ENCODE measurements at regions not wholly inside any gene's neighbourhood (a gene's known extent, or its start where the extent isn't known, plus 50 kb on each side); places are given as distances from the start of the nearest gene placed in this dataset.

DNA sequence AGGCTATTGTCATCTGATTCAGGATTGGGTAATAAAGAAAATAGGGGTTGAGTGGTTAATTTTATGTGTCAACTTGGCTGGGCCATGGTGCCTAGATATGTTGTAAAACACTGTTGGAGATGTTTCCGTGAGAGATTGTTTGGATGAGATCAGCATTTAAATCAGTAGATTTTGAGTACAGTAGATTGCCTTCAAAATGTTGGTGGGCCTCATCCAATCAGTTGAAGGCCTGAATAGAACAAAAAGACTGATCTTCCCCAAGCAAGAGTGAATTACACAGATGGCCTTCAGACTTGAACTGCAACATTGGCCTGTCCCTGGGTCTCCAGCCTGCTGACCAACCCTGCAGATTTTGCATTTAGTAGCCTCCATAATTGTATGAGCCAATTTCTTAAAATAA is 401.3 kb upstream of the KIF2A start:
- Histone ChIP-seq H3K4me1 (ENCODE audit: control insufficient read depth, insufficient read depth, low read length, poor library complexity, severe bottlenecking) (no peaks in the 10 kb centered on the region), H3K27ac (ENCODE audit: insufficient read depth, low read length, poor library complexity, severe bottlenecking) (no peak overlapping the region), H3K4me3 (ENCODE audit: insufficient read depth, low read depth, low read length, poor library complexity, severe bottlenecking) (no peak overlapping the region), H3K36me3 (ENCODE audit: control insufficient read depth, insufficient read depth, low read length) (no peaks in the 10 kb centered on the region), H3K27me3 (replicated peaks; ENCODE audit: control insufficient read depth, insufficient read depth, low read length, poor library complexity, severe bottlenecking) (no peaks in the 10 kb centered on the region), H3K9me3 (ENCODE audit: control insufficient read depth, low read length) (no peaks in the 10 kb centered on the region)
- DNase-seq, result no peak

DNA sequence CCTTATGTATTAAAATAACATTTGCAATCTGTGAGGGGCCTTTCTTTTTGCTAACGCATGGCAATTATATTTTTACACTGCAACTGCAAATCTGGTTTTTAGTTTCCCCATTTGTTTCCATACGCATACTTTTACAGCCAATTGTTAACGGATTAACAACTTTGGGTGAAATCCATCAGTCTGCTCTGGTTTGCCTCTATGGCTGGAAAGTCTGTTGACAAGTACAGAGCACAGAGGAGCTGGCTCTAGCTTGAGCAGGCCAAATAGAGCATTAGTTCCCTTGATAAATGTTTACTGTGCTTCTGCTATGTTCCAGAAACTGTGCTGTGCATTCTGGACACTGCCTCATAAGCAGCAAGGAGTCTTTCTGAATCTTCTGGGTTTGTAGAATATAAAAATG is 400.4 kb upstream of the KIF2A start:
- no peaks in the 10 kb centered on the region for H3K27me3 ChIP-seq (replicated peaks; ENCODE audit: control insufficient read depth, insufficient read depth, low read length, poor library complexity, severe bottlenecking)
- H3K4me1 ChIP-seq (ENCODE audit: control insufficient read depth, insufficient read depth, low read length, poor library complexity, severe bottlenecking), result no peaks in the 10 kb centered on the region
- no peak overlapping the region for H3K4me3 ChIP-seq (ENCODE audit: insufficient read depth, low read depth, low read length, poor library complexity, severe bottlenecking)
- no peak for DNase-seq
- no peaks in the 10 kb centered on the region for H3K36me3 ChIP-seq (ENCODE audit: control insufficient read depth, insufficient read depth, low read length)
- H3K9me3 ChIP-seq (ENCODE audit: control insufficient read depth, low read length), result no peaks in the 10 kb centered on the region
- H3K27ac ChIP-seq (ENCODE audit: insufficient read depth, low read length, poor library complexity, severe bottlenecking), result no peak overlapping the region

GRCh38 chr5:61906820-61907219 is 399.2 kb upstream of the KIF2A start:
- no peak overlapping the region for H3K27ac ChIP-seq (ENCODE audit: insufficient read depth, low read length, poor library complexity, severe bottlenecking)
- no peak overlapping the region for H3K4me3 ChIP-seq (ENCODE audit: insufficient read depth, low read depth, low read length, poor library complexity, severe bottlenecking)
- no peaks in the 10 kb centered on the region for H3K4me1 ChIP-seq (ENCODE audit: control insufficient read depth, insufficient read depth, low read length, poor library complexity, severe bottlenecking)
- H3K36me3 ChIP-seq (ENCODE audit: control insufficient read depth, insufficient read depth, low read length), result no peaks in the 10 kb centered on the region
- DNase-seq, result no peak
- no peaks in the 10 kb centered on the region for H3K27me3 ChIP-seq (replicated peaks; ENCODE audit: control insufficient read depth, insufficient read depth, low read length, poor library complexity, severe bottlenecking)
- H3K9me3 ChIP-seq (ENCODE audit: control insufficient read depth, low read length), result no peaks in the 10 kb centered on the region

GRCh38 chr5:61907995-61908394 is 398.0 kb upstream of the KIF2A start:
- no peak for DNase-seq
- Histone ChIP-seq H3K36me3 (ENCODE audit: control insufficient read depth, insufficient read depth, low read length) (no peaks in the 10 kb centered on the region), H3K4me3 (ENCODE audit: insufficient read depth, low read depth, low read length, poor library complexity, severe bottlenecking) (no peak overlapping the region), H3K27ac (ENCODE audit: insufficient read depth, low read length, poor library complexity, severe bottlenecking) (no peak overlapping the region), H3K9me3 (ENCODE audit: control insufficient read depth, low read length) (no peaks in the 10 kb centered on the region), H3K4me1 (ENCODE audit: control insufficient read depth, insufficient read depth, low read length, poor library complexity, severe bottlenecking) (no peaks in the 10 kb centered on the region), H3K27me3 (replicated peaks; ENCODE audit: control insufficient read depth, insufficient read depth, low read length, poor library complexity, severe bottlenecking) (no peaks in the 10 kb centered on the region)

DNA sequence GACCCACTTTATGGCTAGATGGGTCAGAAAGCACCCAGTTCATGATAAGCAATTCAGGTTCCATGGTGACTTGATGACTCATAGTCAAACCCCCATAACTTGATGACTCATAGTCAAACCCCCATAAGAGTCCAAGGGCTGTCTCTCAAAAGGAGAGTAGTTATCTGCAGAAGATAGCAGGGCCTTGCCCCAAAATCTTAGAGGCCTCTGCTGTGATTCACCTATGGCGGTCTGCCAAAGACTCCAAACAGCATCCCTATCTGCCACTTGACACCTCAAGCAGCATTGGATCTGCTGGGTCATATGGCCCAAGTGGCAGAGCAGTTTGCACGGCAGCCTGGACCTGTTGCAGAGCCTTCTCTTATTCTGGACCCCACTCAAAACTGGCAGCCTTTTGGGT is 395.2 kb upstream of the KIF2A start:
- Histone ChIP-seq H3K27me3 (replicated peaks; ENCODE audit: control insufficient read depth, insufficient read depth, low read length, poor library complexity, severe bottlenecking) (no peaks in the 10 kb centered on the region), H3K4me3 (ENCODE audit: insufficient read depth, low read depth, low read length, poor library complexity, severe bottlenecking) (no peak overlapping the region), H3K36me3 (ENCODE audit: control insufficient read depth, insufficient read depth, low read length) (no peaks in the 10 kb centered on the region), H3K9me3 (ENCODE audit: control insufficient read depth, low read length) (no peaks in the 10 kb centered on the region), H3K4me1 (ENCODE audit: control insufficient read depth, insufficient read depth, low read length, poor library complexity, severe bottlenecking) (no peaks in the 10 kb centered on the region), H3K27ac (ENCODE audit: insufficient read depth, low read length, poor library complexity, severe bottlenecking) (no peak overlapping the region)
- DNase-seq, result no peak

DNA sequence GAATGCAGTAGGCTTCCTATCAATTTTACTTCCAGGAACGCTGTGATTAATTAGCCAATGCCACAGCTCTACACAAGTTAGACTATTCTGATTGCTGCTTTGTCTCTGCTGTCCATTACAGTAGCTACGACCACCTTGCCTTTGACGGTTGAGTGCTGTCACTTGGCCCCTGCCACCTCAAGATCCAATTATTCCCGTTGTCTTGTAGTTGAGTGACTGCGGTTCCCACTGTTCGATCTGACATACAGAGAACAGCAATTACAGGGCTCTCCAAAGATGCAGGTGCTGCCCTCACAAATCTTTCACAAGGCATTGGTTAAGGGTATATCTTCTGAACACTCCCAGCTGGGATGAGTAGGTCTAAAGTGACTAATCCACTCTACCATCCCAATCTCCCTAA is 393.4 kb upstream of the KIF2A start:
- no peaks in the 10 kb centered on the region for H3K9me3 ChIP-seq (ENCODE audit: control insufficient read depth, low read length)
- DNase-seq, result no peak
- H3K36me3 ChIP-seq (ENCODE audit: control insufficient read depth, insufficient read depth, low read length), result no peaks in the 10 kb centered on the region

GRCh38 chr5:61915646-61916045 is 390.4 kb upstream of the KIF2A start:
- Histone ChIP-seq H3K4me1 (ENCODE audit: control insufficient read depth, insufficient read depth, low read length, poor library complexity, severe bottlenecking) (no peaks in the 10 kb centered on the region), H3K27me3 (replicated peaks; ENCODE audit: control insufficient read depth, insufficient read depth, low read length, poor library complexity, severe bottlenecking) (no peaks in the 10 kb centered on the region), H3K4me3 (ENCODE audit: insufficient read depth, low read depth, low read length, poor library complexity, severe bottlenecking) (no peak overlapping the region), H3K9me3 (ENCODE audit: control insufficient read depth, low read length) (no peaks in the 10 kb centered on the region), H3K36me3 (ENCODE audit: control insufficient read depth, insufficient read depth, low read length) (no peaks in the 10 kb centered on the region), H3K27ac (ENCODE audit: insufficient read depth, low read length, poor library complexity, severe bottlenecking) (no peak overlapping the region)
- DNase-seq, result no peak

More for the DNA sequence above, 393.4 kb upstream of the KIF2A start:
- Histone ChIP-seq H3K27me3 (replicated peaks; ENCODE audit: control insufficient read depth, insufficient read depth, low read length, poor library complexity, severe bottlenecking) (no peaks in the 10 kb centered on the region), H3K4me1 (ENCODE audit: control insufficient read depth, insufficient read depth, low read length, poor library complexity, severe bottlenecking) (no peaks in the 10 kb centered on the region), H3K4me3 (ENCODE audit: insufficient read depth, low read depth, low read length, poor library complexity, severe bottlenecking) (no peak overlapping the region), H3K27ac (ENCODE audit: insufficient read depth, low read length, poor library complexity, severe bottlenecking) (no peak overlapping the region)

GRCh38 chr5:61916621-61917620 is 389.1 kb upstream of the KIF2A start:
- Histone ChIP-seq H3K4me3 (ENCODE audit: insufficient read depth, low read depth, low read length, poor library complexity, severe bottlenecking) (no peak overlapping the region), H3K27me3 (replicated peaks; ENCODE audit: control insufficient read depth, insufficient read depth, low read length, poor library complexity, severe bottlenecking) (no peaks in the 10 kb centered on the region), H3K36me3 (ENCODE audit: control insufficient read depth, insufficient read depth, low read length) (no peaks in the 10 kb centered on the region), H3K4me1 (ENCODE audit: control insufficient read depth, insufficient read depth, low read length, poor library complexity, severe bottlenecking) (no peaks in the 10 kb centered on the region), H3K9me3 (ENCODE audit: control insufficient read depth, low read length) (no peaks in the 10 kb centered on the region), H3K27ac (ENCODE audit: insufficient read depth, low read length, poor library complexity, severe bottlenecking) (no peak overlapping the region)
- DNase-seq, result no peak

DNA sequence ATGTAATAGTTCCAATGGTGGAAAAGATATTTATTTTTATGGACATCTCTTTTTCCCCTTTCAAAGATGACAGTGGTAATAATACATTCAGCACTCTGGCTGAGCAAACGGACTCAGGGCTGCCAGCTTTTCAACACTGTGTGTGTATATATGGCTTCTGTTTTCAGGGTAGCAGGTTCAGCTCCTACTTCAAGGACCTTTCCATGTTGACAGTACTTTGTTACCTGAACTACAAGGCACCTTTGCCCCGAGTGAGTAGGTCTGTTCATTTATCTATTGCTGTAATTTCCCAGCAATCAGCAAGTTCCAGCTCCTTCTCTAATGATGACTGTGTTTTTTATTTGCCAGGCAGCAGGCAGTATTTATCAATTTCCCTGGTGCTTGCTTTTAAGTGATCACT is 387.4 kb upstream of the KIF2A start:
- no peaks in the 10 kb centered on the region for H3K36me3 ChIP-seq (ENCODE audit: control insufficient read depth, insufficient read depth, low read length)
- no peaks in the 10 kb centered on the region for H3K27me3 ChIP-seq (replicated peaks; ENCODE audit: control insufficient read depth, insufficient read depth, low read length, poor library complexity, severe bottlenecking)
- H3K4me3 ChIP-seq (ENCODE audit: insufficient read depth, low read depth, low read length, poor library complexity, severe bottlenecking), result no peak overlapping the region
- H3K9me3 ChIP-seq (ENCODE audit: control insufficient read depth, low read length), result no peaks in the 10 kb centered on the region
- no peak overlapping the region for H3K27ac ChIP-seq (ENCODE audit: insufficient read depth, low read length, poor library complexity, severe bottlenecking)
- no peak for DNase-seq
- no peaks in the 10 kb centered on the region for H3K4me1 ChIP-seq (ENCODE audit: control insufficient read depth, insufficient read depth, low read length, poor library complexity, severe bottlenecking)

- H3K4me1 ChIP-seq (ENCODE audit: control insufficient read depth, insufficient read depth, low read length, poor library complexity, severe bottlenecking), result no peaks in the 10 kb centered on the region
- DNase-seq, result no peak
- H3K9me3 ChIP-seq (ENCODE audit: control insufficient read depth, low read length), result no peaks in the 10 kb centered on the region
- H3K27me3 ChIP-seq (replicated peaks; ENCODE audit: control insufficient read depth, insufficient read depth, low read length, poor library complexity, severe bottlenecking), result no peaks in the 10 kb centered on the region
- no peak overlapping the region for H3K27ac ChIP-seq (ENCODE audit: insufficient read depth, low read length, poor library complexity, severe bottlenecking)
- no peaks in the 10 kb centered on the region for H3K36me3 ChIP-seq (ENCODE audit: control insufficient read depth, insufficient read depth, low read length)
- no peak overlapping the region for H3K4me3 ChIP-seq (ENCODE audit: insufficient read depth, low read depth, low read length, poor library complexity, severe bottlenecking)
Observed at GRCh38 chr5:61919920-61920319, 386.1 kb upstream of the KIF2A start.

Measured in effector memory CD4-positive, alpha-beta T cell (primary cell).